RKO (cell line): ENCODE measurements at regions not wholly inside any gene's neighbourhood (a gene's known extent, or its start where the extent isn't known, plus 50 kb on each side); places are given as distances from the start of the nearest gene placed in this dataset.

Experiments
- DNase-seq: peaks from one replicate; pipeline ENCODE4 v3.0.0-alpha.2; 2016; ENCODE audit warnings: low spot score

GRCh38 chr9:73011956-73012355, 59.1 kb upstream of the ALDH1A1 start:
- DNase-seq = no peak

- DNase-seq = no peak
Measured at GRCh38 chr9:73011181-73011750, 58.4 kb upstream of the ALDH1A1 start.

GRCh38 chr9:73009649-73010288, 56.9 kb upstream of the ALDH1A1 start:
- DNase-seq = no peak

DNA sequence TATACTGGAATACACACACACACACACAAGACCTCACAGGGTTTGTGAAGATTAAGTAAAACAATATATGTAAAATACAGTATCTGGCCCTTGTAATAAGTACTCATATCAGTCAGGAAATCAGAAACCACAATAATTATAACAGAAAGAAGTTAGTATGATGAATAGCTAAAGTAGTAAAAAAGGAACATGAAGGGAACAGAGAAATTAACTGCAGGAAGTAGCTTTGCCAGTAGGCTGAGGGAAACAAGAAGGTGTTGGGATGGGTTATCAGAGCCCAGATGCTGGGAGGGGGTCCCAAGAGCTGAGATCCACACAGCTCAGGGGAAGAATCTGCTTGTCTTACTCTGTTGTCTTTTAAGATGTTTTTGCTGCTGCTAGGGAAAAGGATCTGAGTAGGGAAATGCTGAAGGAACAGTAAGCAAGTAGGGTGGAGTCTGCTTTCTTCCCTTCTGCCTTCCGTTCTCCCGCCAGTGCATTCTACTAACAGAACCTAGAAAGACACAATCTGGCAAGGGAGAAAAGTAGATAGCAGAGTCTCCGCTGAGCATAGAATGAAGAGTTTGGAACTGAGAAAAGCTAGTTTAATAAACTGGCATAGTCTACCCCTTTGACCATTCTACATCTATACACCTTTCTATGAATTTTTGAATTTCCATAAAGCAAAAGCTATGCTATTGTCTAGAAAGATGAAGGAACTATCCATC, 55.3 kb upstream of the ALDH1A1 start:
- DNase-seq = no peak

DNA sequence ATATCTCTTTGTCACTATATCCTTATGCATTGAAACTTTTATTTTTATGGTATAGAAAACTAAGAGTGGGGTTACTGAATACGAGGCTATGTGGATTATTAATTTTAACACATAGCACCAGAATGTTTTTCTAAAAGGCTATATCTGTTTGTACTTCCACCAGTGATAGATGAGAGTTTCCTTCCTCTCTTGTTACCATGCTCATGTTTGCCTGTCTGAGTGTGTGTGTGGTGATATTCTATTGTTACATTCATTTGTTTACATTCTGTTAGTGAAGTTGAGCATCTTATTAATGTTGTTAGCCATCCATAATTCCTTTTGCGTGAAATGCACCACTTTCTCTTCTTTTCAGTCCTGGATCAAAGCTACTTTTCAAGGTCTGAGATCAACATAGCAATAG, 54.1 kb upstream of the ALDH1A1 start:
- DNase-seq = no peak
